Glomerular visceral epithelial cell (primary cell): ENCODE measurements at regions not wholly inside any gene's neighbourhood (a gene's known extent, or its start where the extent isn't known, plus 50 kb on each side); places are given as distances from the start of the nearest gene placed in this dataset.

Experiments
- DNase-seq: peaks from one replicate; pipeline ENCODE4 v3.0.0-alpha.2; 2016; ENCODE audit errors: extremely low spot score

- no peak for DNase-seq
These were observed 87.1 kb upstream of the SLITRK3 start for GRCh38 chr3:165283328-165283727.

- DNase-seq, result peak; percentile 21
These were observed 83.3 kb upstream of the SLITRK3 start for GRCh38 chr3:165279471-165279870.

- DNase-seq, result no peak
These were observed 77.2 kb upstream of the SLITRK3 start for GRCh38 chr3:165273411-165273810.

GRCh38 chr3:165259541-165260193 is 63.5 kb upstream of the SLITRK3 start:
- DNase-seq, result peak; percentile 23

- no peak for DNase-seq
These were observed 60.4 kb upstream of the SLITRK3 start for GRCh38 chr3:165256554-165257065.

- peak; percentile 43 for DNase-seq
These were observed 58.6 kb upstream of the SLITRK3 start for GRCh38 chr3:165254812-165255211.
